HCT116 (cell line): ENCODE measurements at regions not wholly inside any gene's neighbourhood (a gene's known extent, or its start where the extent isn't known, plus 50 kb on each side); places are given as distances from the start of the nearest gene placed in this dataset.

Experiments used
- ATAC-seq: fragments of 200-7000 bp; cut with Tn5 transposase; 2 replicates; pipeline ENCODE4 v1.9.1; 2020; ENCODE audit warnings: mild to moderate bottlenecking, moderate library complexity
- BruUV-seq: library from RNA; stranded (reverse); fragments of 400-500 nt; replicated peaks from 2 replicates; lab custom pipeline; 2021; lab: Mats Ljungman, UMichigan
- CTCF ChIA-PET: fragments of 300-600 bp; sonication (Branson Sonifier 250); formaldehyde crosslinking; loops from one replicate; lab custom pipeline; 2021; ENCODE audit warnings: antibody characterized with exemption; lab: Charles Lee
- POLR2A ChIA-PET: fragments of 300-600, 350-600 bp; sonication (Branson Sonifier 250); formaldehyde crosslinking; loops from one replicate; lab custom pipeline; 2021; ENCODE audit warnings: antibody characterized with exemption; lab: Charles Lee
- RAD21 ChIA-PET, 2 experiments: fragments of 300-600 bp; sonication (Branson Sonifier 250); formaldehyde crosslinking; loops; one replicate each; lab custom pipeline; 2023; ENCODE audit warnings: low total read pairs in 2 of 2; ENCODE audit not compliant: uncharacterized antibody in 2 of 2, unreplicated experiment in 2 of 2, low non-redundant PET in 1 of 2; lab: Charles Lee
- DNase-seq: peaks from one replicate; pipeline ENCODE4 v3.0.0-alpha.2; 2010; ENCODE audit warnings: low read depth, low spot score
- H2AFZ ChIP-seq: fragments of 200-600 bp; shearing (Covaris generic), sonication (generic); 2 replicates; pipeline ENCODE4 v1.6.1; 2017; ENCODE audit warnings: low read depth, mixed run types, mixed read lengths, antibody characterized with exemption, low read length; ENCODE audit not compliant: poor library complexity, severe bottlenecking
- H3K27ac ChIP-seq: 2 replicates; pipeline ENCODE4 v1.5.1; 2012; ENCODE audit warnings: low read depth, low read length
- H3K27me3 ChIP-seq: fragments of 200-600 bp; sonication (generic); 2 replicates; pipeline ENCODE4 v1.6.1; 2016; ENCODE audit warnings: mixed run types, low read length, mixed read lengths; ENCODE audit not compliant: insufficient read depth
- H3K36me3 ChIP-seq, 2 experiments: fragments of 200-500 bp in 1 of 2; fragments of 200-600 bp in 1 of 2; sonication (Bioruptor generic) in 1 of 2; sonication (generic) in 1 of 2; 2 replicates each; pipeline versions ENCODE4 v1.5.1 to v1.6.1; 2014 to 2016; ENCODE audit warnings: low read length in 2 of 2, inconsistent platforms in 1 of 2, mixed read lengths in 1 of 2, mixed run types in 1 of 2; ENCODE audit not compliant: insufficient read depth in 2 of 2, control insufficient read depth in 1 of 2
- H3K4me1 ChIP-seq, 2 experiments: fragments of 200-600 bp in 1 of 2; sonication (generic) in 1 of 2; 2 replicates each; pipeline versions ENCODE4 v1.5.1 to v1.6.1; 2012 to 2017; ENCODE audit warnings: low read length in 2 of 2, inconsistent platforms in 1 of 2, mild to moderate bottlenecking in 1 of 2, mixed read lengths in 1 of 2, mixed run types in 1 of 2, moderate library complexity in 1 of 2; ENCODE audit not compliant: insufficient read depth in 2 of 2, control insufficient read depth in 1 of 2
- H3K4me2 ChIP-seq: fragments of 200-600 bp; sonication (generic); 2 replicates; pipeline ENCODE4 v1.6.1; 2017; ENCODE audit warnings: mixed run types, low read length, mixed read lengths
- H3K4me3 ChIP-seq, 2 experiments: fragments of 200-600 bp in 1 of 2; sonication (generic) in 1 of 2; replicated peaks in 1 of 2; 2 replicates each; pipeline ENCODE4 v1.5.1; 2011 to 2016; ENCODE audit warnings: low read length in 2 of 2, control low read depth in 1 of 2, low read depth in 1 of 2, mild to moderate bottlenecking in 1 of 2, mixed read lengths in 1 of 2, mixed run types in 1 of 2
- H3K79me2 ChIP-seq: fragments of 200-600 bp; sonication (generic); 2 replicates; pipeline ENCODE4 v1.6.1; 2017; ENCODE audit warnings: mild to moderate bottlenecking, mixed run types, low read length, moderate library complexity, mixed read lengths; ENCODE audit not compliant: insufficient read depth
- H3K9ac ChIP-seq: fragments of 200-600 bp; sonication (generic); 2 replicates; pipeline ENCODE4 v1.6.1; 2016; ENCODE audit warnings: low read length, mixed read lengths
- H3K9me2 ChIP-seq: fragments of 200-600 bp; sonication (generic), shearing (Covaris generic); 2 replicates; pipeline ENCODE4 v1.6.1; 2017; ENCODE audit warnings: mixed run types, mild to moderate bottlenecking, moderate library complexity; ENCODE audit not compliant: insufficient read depth
- H3K9me3 ChIP-seq, 2 experiments: fragments of 200-500 bp in 1 of 2; fragments of 200-600 bp in 1 of 2; sonication (Bioruptor generic) in 1 of 2; sonication (generic) in 1 of 2; 2 replicates each; pipeline ENCODE4 v1.6.1; 2014 to 2017; ENCODE audit warnings: low read length in 2 of 2, mixed read lengths in 2 of 2, inconsistent platforms in 1 of 2, low read depth in 1 of 2, mild to moderate bottlenecking in 1 of 2, mixed run types in 1 of 2, moderate library complexity in 1 of 2; ENCODE audit not compliant: control insufficient read depth in 1 of 2, insufficient read depth in 1 of 2
- H4K20me1 ChIP-seq: fragments of 200-600 bp; sonication (generic), shearing (Covaris generic); 2 replicates; pipeline ENCODE4 v1.6.1; 2017; ENCODE audit warnings: mixed run types, mild to moderate bottlenecking, moderate library complexity; ENCODE audit not compliant: insufficient read depth
- CBX3 ChIP-seq: IDR thresholded peaks from 2 replicates; pipeline ENCODE4 v1.6.1; 2012; ENCODE audit warnings: low read depth
- CEBPB ChIP-seq: IDR thresholded peaks from 2 replicates; pipeline ENCODE4 v1.6.1; 2012; ENCODE audit warnings: low read depth
- EGR1 ChIP-seq: IDR thresholded peaks from 2 replicates; pipeline ENCODE4 v1.6.1; 2012; ENCODE audit warnings: low read depth
- EZH2 ChIP-seq: fragments of 200-600 bp; sonication (generic); IDR thresholded peaks from 2 replicates; pipeline ENCODE4 v1.6.1; 2017; ENCODE audit warnings: antibody characterized with exemption, mixed run types
- EZH2phosphoT487 ChIP-seq: fragments of 200-600 bp; IDR thresholded peaks from 2 replicates; pipeline ENCODE4 v1.6.1; 2018; ENCODE audit warnings: antibody characterized with exemption, borderline replicate concordance
- JUND ChIP-seq: IDR thresholded peaks from 2 replicates; pipeline ENCODE4 v1.6.1; 2012
- MAX ChIP-seq: IDR thresholded peaks from 2 replicates; pipeline ENCODE4 v1.6.1; 2012
- POLR2A ChIP-seq: IDR thresholded peaks from 2 replicates; pipeline ENCODE4 v1.7.0; 2011; ENCODE audit warnings: borderline replicate concordance; ENCODE audit not compliant: insufficient read depth, insufficient read length; ENCODE audit errors: extremely low read depth
- POLR2AphosphoS5 ChIP-seq: IDR thresholded peaks from 2 replicates; pipeline ENCODE4 v1.6.1; 2011; ENCODE audit warnings: mild to moderate bottlenecking, low read depth, low read length, moderate library complexity
- REST ChIP-seq: IDR thresholded peaks from 2 replicates; pipeline ENCODE4 v1.6.1; 2012; ENCODE audit warnings: low read depth
- SRF ChIP-seq: IDR thresholded peaks from 2 replicates; pipeline ENCODE4 v1.6.1; 2012; ENCODE audit warnings: low read depth
- TCF7L2 ChIP-seq: IDR thresholded peaks from 2 replicates; pipeline ENCODE4 v1.7.0; 2011; ENCODE audit warnings: borderline replicate concordance, inconsistent platforms; ENCODE audit not compliant: insufficient read depth, insufficient read length; ENCODE audit errors: extremely low read depth
- YY1 ChIP-seq: IDR thresholded peaks from 2 replicates; pipeline ENCODE4 v1.6.1; 2011; ENCODE audit warnings: low read length, low read depth, moderate library complexity, mild to moderate bottlenecking; ENCODE audit not compliant: insufficient replicate concordance; ENCODE audit errors: extremely low read depth
- ZBTB33 ChIP-seq: IDR thresholded peaks from 2 replicates; pipeline ENCODE4 v1.6.1; 2011; ENCODE audit warnings: mild to moderate bottlenecking, low read length, moderate library complexity; ENCODE audit not compliant: insufficient replicate concordance; ENCODE audit errors: extremely low read depth
- ZNF274 ChIP-seq: fragments of 200-500 bp; sonication (Bioruptor generic); IDR thresholded peaks from 2 replicates; pipeline ENCODE4 v1.6.1; 2014; ENCODE audit warnings: mild to moderate bottlenecking, low read depth, low read length, inconsistent platforms
- intact Hi-C: fragments of 100-400 bp; cut with micrococcal nuclease; formaldehyde crosslinking; loops from 2 replicates; pipeline ENCODE4 v1.10.0; 2022

DNA sequence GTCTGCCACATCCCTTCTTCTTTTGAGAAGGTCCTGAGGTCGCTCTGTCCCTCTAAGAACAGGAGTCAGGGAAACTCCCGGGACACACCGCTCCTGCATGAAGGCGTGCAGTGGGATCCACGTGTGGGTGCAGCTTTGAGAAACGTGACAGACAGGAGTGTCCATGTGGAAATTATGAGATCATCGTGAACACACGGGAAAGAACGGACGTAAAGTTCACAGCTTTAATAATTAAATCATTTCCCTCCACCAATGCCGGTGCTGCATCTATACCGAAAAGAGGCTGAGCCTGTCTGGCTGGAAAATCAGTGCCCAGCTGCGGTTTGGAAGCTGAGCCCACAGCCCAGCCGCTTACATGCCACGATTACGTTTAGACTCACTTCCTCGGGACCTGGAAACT, 372.4 kb upstream of the SALL3 start:
- Histone ChIP-seq H3K9ac (no peak overlapping the region), H3K4me3 (no peak overlapping the region), H2AFZ (no peak overlapping the region), H3K9me3 (peaks cover 0 to 3% of the 10 kb centered on the region in 2 experiments; a peak in 2 of 4 replicates), H3K4me1 (no peaks in the 10 kb centered on the region), H3K9me2 (no peaks in the 10 kb centered on the region), H4K20me1 (no peaks in the 10 kb centered on the region), H3K79me2 (no peaks in the 10 kb centered on the region), H3K4me2 (no peak overlapping the region)
- no peak for ATAC-seq
- ChIA-PET CTCF (no interaction called here), RAD21 (no interaction called here), POLR2A (no interaction called here)
- DNase-seq, result no peak
- BruUV-seq, result no TSS peak
- TF ChIP-seq POLR2A, result no peak
- no peak for TF ChIP-seq JUND
- TF ChIP-seq REST, result no peak
- TF ChIP-seq POLR2AphosphoS5, result no peak
- TF ChIP-seq MAX, result no peak
- no peak for TF ChIP-seq CEBPB
- no peak for TF ChIP-seq EZH2phosphoT487
- no peak for TF ChIP-seq TCF7L2
- TF ChIP-seq CBX3, result no peak
- no peak for TF ChIP-seq EZH2
- no peak for TF ChIP-seq ZBTB33
- TF ChIP-seq EGR1, result no peak
- no peak for TF ChIP-seq SRF
- TF ChIP-seq YY1, result no peak
- no peak for TF ChIP-seq ZNF274
- TF ChIP-seq, all 23 proteins: peak for 0
- intact Hi-C loops, result no loop called here
- Histone ChIP-seq H3K27ac (no peak overlapping the region), H3K27me3 (no peaks in the 10 kb centered on the region), H3K36me3 (no peaks in the 10 kb centered on the region)
